ACHN (cell line): ENCODE measurements at regions not wholly inside any gene's neighbourhood (a gene's known extent, or its start where the extent isn't known, plus 50 kb on each side); places are given as distances from the start of the nearest gene placed in this dataset.
A peak's percentile ranks its signal among the peaks of the same experiment; 100 is the strongest.
"Not testable (repeated sequence)": the region's sequence is repeated elsewhere in the genome, so short reads cannot be mapped to it uniquely, and the experiment has no call there.

ENCODE experiments used
- DNase-seq: peaks from one replicate; pipeline ENCODE4 v3.0.0-alpha.2; 2015
- in situ Hi-C: cut with HindIII; loops from 2 replicates; pipeline ENCODE4 v1.10.0; 2017; ENCODE audit warnings: low sequenced_read_pairs, low pct_ligation_motif_present, low pct_unique_long_range_greater_than_20kb

GRCh38 chrX:55142206-55142918 is 53.5 kb downstream of the PAGE2 start:
- in situ Hi-C loops = no loop called here
- DNase-seq = peak; percentile 62

- DNase-seq = no peak
- in situ Hi-C loops = no loop called here
These were observed 54.1 kb downstream of the PAGE2 start for GRCh38 chrX:55142919-55143310.

DNA sequence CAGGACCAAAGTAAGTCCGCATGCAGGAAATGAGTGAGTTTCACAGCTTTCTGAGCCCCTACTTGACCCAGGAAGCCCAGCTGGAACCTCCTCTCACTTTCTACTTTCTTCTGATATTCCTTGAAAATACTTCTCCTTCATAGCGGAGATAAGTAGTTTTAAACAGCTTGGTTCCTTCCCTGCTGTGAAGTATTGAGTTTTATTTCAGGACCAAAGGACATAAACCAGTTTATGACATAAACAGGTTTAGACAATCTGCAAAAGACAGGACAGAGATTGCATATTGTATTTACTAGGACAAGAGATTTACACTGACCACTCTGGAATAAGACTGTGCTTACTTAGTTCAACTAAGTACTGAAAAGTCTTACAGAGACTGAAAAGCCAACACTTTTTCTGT is 54.8 kb downstream of the PAGE2 start:
- DNase-seq = no peak
- in situ Hi-C loops = no loop called here

- no peak for DNase-seq
- in situ Hi-C loops = no loop called here
These were observed 55.9 kb downstream of the PAGE2 start for GRCh38 chrX:55144697-55145096.

DNA sequence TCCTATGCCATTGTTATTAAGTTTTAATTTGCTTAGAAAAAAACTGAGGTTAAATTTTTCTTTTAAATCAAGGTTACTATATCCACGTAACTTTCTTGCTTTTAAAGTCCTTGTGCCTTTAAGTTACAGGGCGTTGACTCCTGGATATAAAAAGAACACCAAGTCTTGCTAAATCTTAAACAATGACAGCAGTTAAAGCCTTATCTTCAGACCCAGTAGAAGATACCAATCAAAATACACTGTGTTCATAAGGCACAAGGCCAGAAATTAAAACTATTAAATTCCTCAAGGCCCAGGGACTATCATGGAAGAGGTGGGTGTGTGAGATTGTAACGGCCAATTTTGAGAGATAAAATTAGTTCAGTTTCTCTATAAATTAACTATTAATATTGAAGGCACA is 60.4 kb downstream of the PAGE2 start:
- in situ Hi-C loops = no loop called here
- no peak for DNase-seq

DNA sequence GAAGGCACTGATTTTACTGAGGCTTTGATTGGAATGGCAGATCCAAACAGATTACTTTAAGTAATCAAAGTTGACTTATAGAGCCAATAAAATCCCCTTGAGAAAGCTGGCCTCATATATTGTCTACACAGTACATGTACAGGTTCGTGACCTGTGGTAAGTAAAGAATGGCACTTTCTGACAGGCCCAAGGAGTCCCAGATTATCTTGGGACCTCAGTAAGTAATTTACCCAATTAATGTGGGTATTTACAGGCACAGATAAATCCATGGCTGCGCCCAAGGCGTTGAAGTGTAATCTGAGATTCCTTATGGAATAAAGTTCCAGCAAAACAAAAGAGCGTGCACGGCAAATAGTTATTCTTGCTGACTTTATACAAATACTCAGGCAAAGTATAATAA is 62.4 kb downstream of the PAGE2 start:
- no peak for DNase-seq
- in situ Hi-C loops = no loop called here

DNA sequence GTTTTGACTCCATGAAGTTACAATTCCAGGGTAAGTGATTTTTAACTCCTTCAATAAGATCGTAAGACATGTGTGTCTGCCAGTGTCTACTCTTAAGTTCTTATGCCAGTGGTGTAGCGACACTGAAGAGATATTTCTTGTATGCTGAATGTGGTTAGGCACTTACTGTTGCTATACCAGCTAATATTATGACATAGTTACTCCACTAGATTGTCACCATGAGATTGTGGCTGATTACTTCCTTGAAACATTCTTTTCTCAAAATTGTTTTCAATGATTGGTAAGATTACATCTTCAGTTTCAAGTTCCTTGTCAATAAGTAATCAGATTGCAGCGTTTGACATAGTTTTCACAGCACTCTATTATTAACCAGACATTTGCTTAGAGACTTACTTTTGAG is 60.6 kb upstream of the PAGE5 start:
- DNase-seq = no peak
- in situ Hi-C loops = no loop called here

GRCh38 chrX:55160685-55161552 is 59.2 kb upstream of the PAGE5 start:
- in situ Hi-C loops = no loop called here
- DNase-seq = peak; percentile 78

DNA sequence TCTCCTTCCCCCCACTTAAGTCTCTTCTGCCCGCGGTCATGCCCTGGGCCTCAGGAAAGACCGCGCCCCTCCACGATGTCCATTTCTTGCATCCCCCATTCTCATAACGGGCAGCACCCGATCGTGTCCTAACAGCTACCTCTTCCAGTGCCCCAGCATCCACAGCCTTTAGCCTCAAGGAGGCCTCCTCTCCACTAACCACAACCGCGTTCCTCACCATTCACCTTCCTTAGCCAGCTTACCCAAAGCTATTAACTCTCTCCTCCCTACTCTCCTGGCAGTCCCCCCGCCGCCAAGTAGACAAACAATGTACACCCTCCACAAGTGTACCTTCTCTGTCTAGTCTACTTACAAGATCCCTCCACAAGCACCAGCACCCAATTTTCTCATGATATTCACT is 58.6 kb upstream of the PAGE5 start:
- peak; percentile 8 for DNase-seq
- in situ Hi-C loops = no loop called here

GRCh38 chrX:55163171-55163570 is 57.0 kb upstream of the PAGE5 start:
- in situ Hi-C loops = no loop called here
- no peak for DNase-seq

DNA sequence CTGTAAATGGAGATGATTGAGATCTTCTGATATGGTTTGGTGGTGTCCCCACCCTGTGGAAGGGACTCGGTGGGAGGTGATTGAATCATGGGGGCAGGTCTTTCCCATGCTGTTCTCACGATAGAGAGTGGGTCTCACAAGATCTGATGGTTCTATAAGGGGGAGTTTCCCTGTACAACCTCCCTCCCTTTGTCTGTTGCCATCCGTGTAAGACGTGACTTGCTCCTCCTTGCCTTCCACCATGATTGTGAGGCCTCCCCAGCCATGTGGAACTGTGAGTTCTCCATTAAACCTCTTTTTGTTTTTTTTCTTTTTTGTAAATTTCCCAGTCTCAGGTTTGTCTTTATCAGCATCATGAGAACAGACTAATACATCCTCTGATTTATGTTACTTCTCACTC is 55.1 kb upstream of the PAGE5 start:
- DNase-seq, in situ Hi-C loops: not testable (repeated sequence)

GRCh38 chrX:55167124-55167803 is 52.9 kb upstream of the PAGE5 start:
- no peak for DNase-seq
- in situ Hi-C loops = no loop called here

DNA sequence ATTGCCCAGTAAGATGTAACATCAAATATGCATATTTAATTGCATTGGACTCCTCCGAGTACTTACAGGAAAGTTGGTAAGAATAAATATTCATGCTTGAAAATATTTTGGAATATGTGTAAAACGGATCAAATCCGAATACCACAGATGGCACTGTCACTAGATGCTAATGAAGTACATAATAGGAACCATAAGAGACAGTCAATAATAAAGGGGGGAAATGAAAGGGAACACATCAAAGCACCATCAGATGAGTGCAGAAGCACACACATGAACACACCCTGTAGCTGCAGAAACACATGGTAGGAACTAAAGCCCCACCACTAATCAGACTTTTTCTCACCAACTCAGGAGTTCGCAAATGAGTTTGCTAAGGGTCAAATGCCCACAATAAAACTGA is 52.2 kb upstream of the PAGE5 start:
- in situ Hi-C loops = no loop called here
- no peak for DNase-seq

DNA sequence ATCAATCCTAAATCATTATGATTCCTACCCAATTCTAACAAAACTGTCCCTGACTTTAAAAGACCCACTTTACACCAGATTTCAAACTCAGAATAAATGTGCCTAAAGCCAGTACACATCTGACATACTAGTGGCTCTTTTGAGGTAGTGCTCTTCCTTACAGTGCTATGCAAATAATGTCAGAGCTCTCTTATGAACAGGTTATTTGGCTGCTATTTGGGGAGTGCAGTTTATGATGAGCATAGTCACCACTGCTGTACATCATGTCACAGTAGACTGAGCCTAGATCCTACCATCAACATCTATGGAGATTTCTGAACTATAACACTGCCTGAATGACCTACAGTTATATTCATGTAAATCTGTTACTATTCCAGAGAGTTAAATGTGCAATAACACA is 50.4 kb upstream of the PAGE5 start:
- no peak for DNase-seq
- in situ Hi-C loops = no loop called here
